ENCODE measurements at regions not wholly inside any gene's neighbourhood (a gene's known extent, or its start where the extent isn't known, plus 50 kb on each side); places are given as distances from the start of the nearest gene placed in this dataset.

DNA sequence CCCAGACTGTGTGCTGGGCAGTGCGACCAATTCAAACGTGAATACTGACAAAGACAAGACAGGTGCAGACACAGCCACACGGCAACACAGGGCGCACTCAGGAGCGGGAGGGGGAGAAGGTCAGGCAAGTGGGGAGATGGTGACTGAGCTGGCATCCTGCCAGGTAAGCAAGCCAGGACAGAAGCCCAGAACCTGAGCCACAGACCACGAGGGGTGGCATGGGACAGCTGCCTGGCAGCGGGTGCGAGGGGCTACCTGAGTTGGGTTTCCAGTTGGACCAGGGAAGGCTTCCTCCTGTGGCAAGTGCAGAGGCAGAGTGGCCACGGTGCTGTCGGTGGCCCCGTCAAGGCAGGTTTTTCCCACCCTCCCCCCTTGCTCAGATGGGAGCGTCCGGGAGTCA lies 215.2 kb upstream of the ARID1B start:
- TF ChIP-seq, protein P1, sequence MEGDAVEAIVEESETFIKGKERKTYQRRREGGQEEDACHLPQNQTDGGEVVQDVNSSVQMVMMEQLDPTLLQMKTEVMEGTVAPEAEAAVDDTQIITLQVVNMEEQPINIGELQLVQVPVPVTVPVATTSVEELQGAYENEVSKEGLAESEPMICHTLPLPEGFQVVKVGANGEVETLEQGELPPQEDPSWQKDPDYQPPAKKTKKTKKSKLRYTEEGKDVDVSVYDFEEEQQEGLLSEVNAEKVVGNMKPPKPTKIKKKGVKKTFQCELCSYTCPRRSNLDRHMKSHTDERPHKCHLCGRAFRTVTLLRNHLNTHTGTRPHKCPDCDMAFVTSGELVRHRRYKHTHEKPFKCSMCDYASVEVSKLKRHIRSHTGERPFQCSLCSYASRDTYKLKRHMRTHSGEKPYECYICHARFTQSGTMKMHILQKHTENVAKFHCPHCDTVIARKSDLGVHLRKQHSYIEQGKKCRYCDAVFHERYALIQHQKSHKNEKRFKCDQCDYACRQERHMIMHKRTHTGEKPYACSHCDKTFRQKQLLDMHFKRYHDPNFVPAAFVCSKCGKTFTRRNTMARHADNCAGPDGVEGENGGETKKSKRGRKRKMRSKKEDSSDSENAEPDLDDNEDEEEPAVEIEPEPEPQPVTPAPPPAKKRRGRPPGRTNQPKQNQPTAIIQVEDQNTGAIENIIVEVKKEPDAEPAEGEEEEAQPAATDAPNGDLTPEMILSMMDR (IDR thresholded peaks at IDR 0.05): no peak
- TF ChIP-seq POLR2A (IDR thresholded peaks at IDR 0.05) (no peak), EP300 (IDR thresholded peaks at IDR 0.05) (no peak)
